Caco-2 (cell line): ENCODE measurements at regions not wholly inside any gene's neighbourhood (a gene's known extent, or its start where the extent isn't known, plus 50 kb on each side); places are given as distances from the start of the nearest gene placed in this dataset.

ENCODE experiments used
- BruUV-seq: library from RNA; stranded (reverse); fragments of 400-500 nt; replicated peaks from 2 replicates; lab custom pipeline; 2021; lab: Mats Ljungman, UMichigan
- CTCF ChIA-PET: fragments of 300-600 bp; sonication (Branson Sonifier 250); formaldehyde crosslinking; loops from one replicate; lab custom pipeline; 2022; ENCODE audit warnings: antibody characterized with exemption; lab: Charles Lee
- POLR2A ChIA-PET: fragments of 300-600 bp; sonication (Branson Sonifier 250); formaldehyde crosslinking; loops from one replicate; lab custom pipeline; 2022; ENCODE audit warnings: antibody characterized with exemption; lab: Charles Lee
- DNase-seq, 2 experiments: peaks; one replicate each; pipeline versions ENCODE4 v3.0.0 to v3.0.0-alpha.2; 2020 to 2022
- H3K27me3 ChIP-seq: replicated peaks from 2 replicates; pipeline ENCODE4 v1.6.0; 2011; ENCODE audit warnings: low read length; ENCODE audit not compliant: control insufficient read depth, insufficient read depth
- H3K36me3 ChIP-seq: 2 replicates; pipeline ENCODE4 v1.5.1; 2011; ENCODE audit warnings: low read length; ENCODE audit not compliant: control insufficient read depth, insufficient read depth
- H3K4me1 ChIP-seq: fragments of 250-450 bp; sonication (Bioruptor Pico); 2 replicates; pipeline ENCODE4 v1.5.1; 2020; ENCODE audit warnings: mild to moderate bottlenecking
- H3K4me3 ChIP-seq: 2 replicates; pipeline ENCODE4 v1.5.1; 2011; ENCODE audit warnings: low read depth, mild to moderate bottlenecking, control low read depth, low read length
- H3K9me3 ChIP-seq: fragments of 250-450 bp; sonication (Bioruptor Pico); 2 replicates; pipeline ENCODE4 v1.5.1; 2020; ENCODE audit warnings: mild to moderate bottlenecking, moderate library complexity
- H3K27ac Mint-ChIP-seq: one replicate; pipeline ENCODE4 v1.8.0; 2022; ENCODE audit warnings: mixed read lengths; ENCODE audit not compliant: unreplicated experiment
- H3K27me3 Mint-ChIP-seq: one replicate; pipeline ENCODE4 v1.8.0; 2022; ENCODE audit warnings: mixed read lengths; ENCODE audit not compliant: insufficient read depth, unreplicated experiment
- H3K36me3 Mint-ChIP-seq: one replicate; pipeline ENCODE4 v1.8.0; 2022; ENCODE audit warnings: mild to moderate bottlenecking, mixed read lengths; ENCODE audit not compliant: insufficient read depth, unreplicated experiment
- H3K4me1 Mint-ChIP-seq: one replicate; pipeline ENCODE4 v1.8.0; 2022; ENCODE audit warnings: low read depth, mixed read lengths; ENCODE audit not compliant: unreplicated experiment
- H3K4me3 Mint-ChIP-seq: one replicate; pipeline ENCODE4 v1.8.0; 2022; ENCODE audit warnings: mild to moderate bottlenecking, moderate library complexity, mixed read lengths; ENCODE audit not compliant: unreplicated experiment
- H3K9me3 Mint-ChIP-seq: one replicate; pipeline ENCODE4 v1.8.0; 2022; ENCODE audit warnings: mixed read lengths; ENCODE audit not compliant: unreplicated experiment
- CTCF ChIP-seq, 2 experiments: fragments of 200-600 bp in 1 of 2; IDR thresholded peaks; 1 replicate in 1 of 2; 2 replicates in 1 of 2; pipeline versions ENCODE4 v1.5.1 to v1.8.0; 2011 to 2022; ENCODE audit warnings: antibody characterized with exemption in 1 of 2, control low read depth in 1 of 2, inconsistent platforms in 1 of 2, low read depth in 1 of 2, low read length in 1 of 2, mild to moderate bottlenecking in 1 of 2, moderate library complexity in 1 of 2; ENCODE audit not compliant: insufficient read depth in 1 of 2, severe bottlenecking in 1 of 2, unreplicated experiment in 1 of 2
- intact Hi-C: fragments of 100-400 bp; cut with micrococcal nuclease; formaldehyde crosslinking; loops from one replicate; pipeline ENCODE4 v1.10.0; 2022; ENCODE audit not compliant: unreplicated experiment

GRCh38 chr2:138180692-138181386, 216.6 kb downstream of the HNMT start:
- peak in 1 of 2 experiments; percentile 28 for DNase-seq
- intact Hi-C loops: loop anchor here (1.0 to 5.0 kb wide), 2 partner anchors 193 to 606 kb away; no protein-coding TSS in a partner anchor
- Histone ChIP-seq H3K36me3 (no peaks in the 10 kb centered on the region), H3K4me1 (peaks cover 6% of the 10 kb centered on the region; the same call in 1 of the 2 replicates), H3K9me3 (no peaks in the 10 kb centered on the region), H3K4me3 (no peak overlapping the region), H3K27me3 (no peaks in the 10 kb centered on the region)
- peak; percentile 21 to 43 for TF ChIP-seq CTCF (IDR thresholded peaks at IDR 0.05; ENCODE audit: insufficient read depth in 1 of 2, low read depth in 1 of 2, low read length in 1 of 2, severe bottlenecking in 1 of 2, unreplicated experiment in 1 of 2)
- Mint-ChIP-seq H3K27ac (no peak overlapping the region), H3K27me3 (no peaks in the 10 kb centered on the region), H3K4me1 (peaks cover 21% of the 10 kb centered on the region), H3K4me3 (no peak overlapping the region), H3K36me3 (no peaks in the 10 kb centered on the region), H3K9me3 (no peaks in the 10 kb centered on the region)
- ChIA-PET CTCF (interaction anchor here (0.6 to 0.7 kb wide), 3 partner anchors 12 to 217 kb away, joined by 3 read pairs; no protein-coding TSS in a partner anchor), POLR2A (no interaction called here)
- no TSS peak for BruUV-seq

GRCh38 chr2:138182250-138182936, 218.1 kb downstream of the HNMT start:
- H3K4me1 Mint-ChIP-seq: peaks cover 11% of the 10 kb centered on the region
- H3K4me3 Mint-ChIP-seq: no peak overlapping the region
- no TSS peak for BruUV-seq
- no peak overlapping the region for H3K27ac Mint-ChIP-seq
- Histone ChIP-seq H3K4me1 (peaks cover 3% of the 10 kb centered on the region; the same call in 1 of the 2 replicates), H3K4me3 (no peak overlapping the region), H3K27me3 (no peaks in the 10 kb centered on the region), H3K9me3 (no peaks in the 10 kb centered on the region), H3K36me3 (no peaks in the 10 kb centered on the region)
- H3K9me3 Mint-ChIP-seq: no peaks in the 10 kb centered on the region
- no peaks in the 10 kb centered on the region for H3K36me3 Mint-ChIP-seq
- TF ChIP-seq CTCF (IDR thresholded peaks at IDR 0.05; ENCODE audit: insufficient read depth in 1 of 2, low read depth in 1 of 2, low read length in 1 of 2, severe bottlenecking in 1 of 2, unreplicated experiment in 1 of 2): no peak
- intact Hi-C loops: loop anchor here (5.0 kb wide), 1 partner anchor 605 kb away; no protein-coding TSS in a partner anchor
- DNase-seq: no peak
- POLR2A ChIA-PET: no interaction called here
- H3K27me3 Mint-ChIP-seq: no peaks in the 10 kb centered on the region
- CTCF ChIA-PET: no interaction called here

DNA sequence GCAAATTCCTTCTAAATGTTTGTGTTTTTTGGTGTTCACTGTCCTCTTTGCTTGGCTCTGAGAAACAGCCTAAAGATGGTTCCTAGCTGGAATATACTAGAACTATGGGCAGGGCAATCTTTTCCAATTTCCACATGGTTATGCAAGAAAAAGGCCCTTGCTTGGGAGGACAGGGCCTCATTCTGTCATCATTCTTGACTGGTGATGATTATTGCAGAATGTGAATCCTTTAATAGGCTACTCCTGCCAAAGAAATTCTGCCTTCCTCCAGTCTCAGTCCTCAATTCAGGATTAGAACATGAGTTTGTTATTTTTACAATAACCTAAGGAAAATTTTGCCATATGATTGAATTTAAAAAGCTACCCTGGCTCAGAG, 218.7 kb downstream of the HNMT start:
- ChIA-PET POLR2A (no interaction called here), CTCF (no interaction called here)
- no peaks in the 10 kb centered on the region for H3K36me3 ChIP-seq
- TF ChIP-seq CTCF (IDR thresholded peaks at IDR 0.05; ENCODE audit: insufficient read depth in 1 of 2, low read depth in 1 of 2, low read length in 1 of 2, severe bottlenecking in 1 of 2, unreplicated experiment in 1 of 2): no peak
- peaks cover 11% of the 10 kb centered on the region for H3K4me1 Mint-ChIP-seq
- no peaks in the 10 kb centered on the region for H3K27me3 ChIP-seq
- H3K9me3 Mint-ChIP-seq: no peaks in the 10 kb centered on the region
- H3K27me3 Mint-ChIP-seq: no peaks in the 10 kb centered on the region
- no peaks in the 10 kb centered on the region for H3K36me3 Mint-ChIP-seq
- no peak for DNase-seq
- intact Hi-C loops: loop anchor here (5.0 kb wide), 1 partner anchor 604 kb away; no protein-coding TSS in a partner anchor
- no peak overlapping the region for H3K4me3 Mint-ChIP-seq
- H3K4me1 ChIP-seq: peaks cover 3% of the 10 kb centered on the region; the same call in 1 of the 2 replicates
- no TSS peak for BruUV-seq
- H3K9me3 ChIP-seq: no peaks in the 10 kb centered on the region
- H3K27ac Mint-ChIP-seq: no peak overlapping the region
- no peak overlapping the region for H3K4me3 ChIP-seq
